ENCODE measurements at regions not wholly inside any gene's neighbourhood (a gene's known extent, or its start where the extent isn't known, plus 50 kb on each side); places are given as distances from the start of the nearest gene placed in this dataset.

DNA sequence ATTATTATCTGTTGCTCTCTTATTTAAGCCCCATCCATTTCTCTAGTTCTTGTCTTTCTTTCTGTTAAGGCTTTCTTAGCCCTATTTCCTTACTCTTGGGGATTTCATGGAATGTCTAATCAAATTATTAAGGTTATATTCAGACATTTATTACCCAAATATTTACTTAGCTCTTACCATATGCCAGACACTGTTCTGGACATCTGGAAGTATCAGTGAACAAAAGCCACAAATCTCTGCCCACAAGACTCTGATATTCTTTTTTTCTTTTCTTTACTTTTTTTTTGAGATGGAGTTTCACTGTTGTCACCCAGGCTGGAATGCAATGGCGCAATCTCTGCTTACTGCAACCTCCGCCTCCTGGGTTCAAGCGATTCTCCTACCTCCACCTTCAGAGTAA lies 74.3 kb upstream of the NBL1 start:
- TF ChIP-seq, protein P1, sequence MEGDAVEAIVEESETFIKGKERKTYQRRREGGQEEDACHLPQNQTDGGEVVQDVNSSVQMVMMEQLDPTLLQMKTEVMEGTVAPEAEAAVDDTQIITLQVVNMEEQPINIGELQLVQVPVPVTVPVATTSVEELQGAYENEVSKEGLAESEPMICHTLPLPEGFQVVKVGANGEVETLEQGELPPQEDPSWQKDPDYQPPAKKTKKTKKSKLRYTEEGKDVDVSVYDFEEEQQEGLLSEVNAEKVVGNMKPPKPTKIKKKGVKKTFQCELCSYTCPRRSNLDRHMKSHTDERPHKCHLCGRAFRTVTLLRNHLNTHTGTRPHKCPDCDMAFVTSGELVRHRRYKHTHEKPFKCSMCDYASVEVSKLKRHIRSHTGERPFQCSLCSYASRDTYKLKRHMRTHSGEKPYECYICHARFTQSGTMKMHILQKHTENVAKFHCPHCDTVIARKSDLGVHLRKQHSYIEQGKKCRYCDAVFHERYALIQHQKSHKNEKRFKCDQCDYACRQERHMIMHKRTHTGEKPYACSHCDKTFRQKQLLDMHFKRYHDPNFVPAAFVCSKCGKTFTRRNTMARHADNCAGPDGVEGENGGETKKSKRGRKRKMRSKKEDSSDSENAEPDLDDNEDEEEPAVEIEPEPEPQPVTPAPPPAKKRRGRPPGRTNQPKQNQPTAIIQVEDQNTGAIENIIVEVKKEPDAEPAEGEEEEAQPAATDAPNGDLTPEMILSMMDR (IDR thresholded peaks at IDR 0.05): no peak
- TF ChIP-seq POLR2A (IDR thresholded peaks at IDR 0.05): no peak

Measured in esophagus squamous epithelium (tissue), 4 donors.